ENCODE measurements at regions not wholly inside any gene's neighbourhood (a gene's known extent, or its start where the extent isn't known, plus 50 kb on each side); places are given as distances from the start of the nearest gene placed in this dataset.
"Not testable (repeated sequence)": the region's sequence is repeated elsewhere in the genome, so short reads cannot be mapped to it uniquely, and the experiment has no call there.

DNA sequence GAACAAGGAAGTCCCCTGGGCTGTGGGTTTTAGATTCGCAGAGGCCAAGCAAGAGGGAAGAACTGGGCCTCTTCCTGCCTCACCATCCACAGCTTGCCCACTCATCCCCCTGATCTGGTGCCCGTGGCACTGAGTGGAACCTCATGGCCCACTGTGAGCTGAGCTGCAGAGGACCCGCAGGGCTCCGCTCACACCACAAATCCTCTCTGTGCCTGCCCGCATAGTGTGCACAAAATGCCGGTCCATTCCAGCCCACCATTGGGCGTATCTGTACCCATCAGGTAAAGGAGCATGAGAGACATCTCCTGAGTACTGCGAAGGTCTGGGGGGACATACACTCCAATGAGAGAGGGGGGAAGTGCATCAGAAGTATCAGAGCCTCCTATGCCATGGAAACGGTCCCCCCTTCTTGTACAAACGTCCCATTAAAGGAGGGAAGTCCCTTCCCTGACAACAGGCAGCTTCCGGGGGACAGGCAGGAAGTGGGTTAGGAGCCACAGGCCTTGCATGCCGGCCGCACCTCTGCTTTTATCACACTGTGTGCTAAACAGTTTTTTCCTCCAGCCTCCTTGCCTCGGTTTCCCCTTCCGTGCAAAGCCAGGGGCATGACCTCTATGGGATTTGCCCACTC, 309.4 kb upstream of the DIO3 start:
- no peak for DNase-seq

DNA sequence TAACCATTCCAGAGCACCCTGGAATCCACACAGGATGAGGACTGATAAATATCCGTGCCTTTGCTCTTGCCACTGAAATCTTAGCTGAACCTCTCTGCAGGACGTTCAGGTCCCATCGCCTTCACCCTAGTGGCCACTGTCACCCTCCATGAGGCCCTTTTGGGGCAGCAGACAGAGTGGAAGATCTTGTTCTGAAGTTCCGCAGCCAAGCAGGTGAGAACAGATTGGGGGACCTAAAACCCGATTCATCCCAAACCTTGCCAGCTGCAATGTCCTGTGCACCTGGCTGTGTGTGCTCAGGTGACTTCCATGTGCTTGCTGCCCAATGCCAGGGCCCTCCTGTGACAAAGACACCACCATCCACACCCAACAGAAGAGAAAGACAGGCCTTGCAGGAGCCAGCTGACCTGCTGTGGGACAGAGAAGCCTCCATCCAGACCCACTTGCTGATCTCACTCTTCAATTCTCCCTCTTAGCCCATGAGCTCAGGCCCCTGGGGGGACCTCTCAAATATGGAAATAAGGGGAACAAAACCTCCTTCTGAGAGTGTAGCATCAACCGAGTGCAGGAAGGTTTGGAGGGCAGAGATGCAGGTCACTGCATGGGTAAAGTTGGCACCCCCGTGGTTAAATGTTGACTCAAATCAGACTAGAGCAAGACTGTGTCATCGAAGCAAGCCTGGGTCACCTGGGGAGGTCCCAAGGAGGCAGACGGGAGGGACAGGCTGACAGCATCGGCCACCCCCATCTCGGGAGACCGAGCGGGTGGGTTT, 308.7 kb upstream of the DIO3 start:
- no peak for DNase-seq

DNA sequence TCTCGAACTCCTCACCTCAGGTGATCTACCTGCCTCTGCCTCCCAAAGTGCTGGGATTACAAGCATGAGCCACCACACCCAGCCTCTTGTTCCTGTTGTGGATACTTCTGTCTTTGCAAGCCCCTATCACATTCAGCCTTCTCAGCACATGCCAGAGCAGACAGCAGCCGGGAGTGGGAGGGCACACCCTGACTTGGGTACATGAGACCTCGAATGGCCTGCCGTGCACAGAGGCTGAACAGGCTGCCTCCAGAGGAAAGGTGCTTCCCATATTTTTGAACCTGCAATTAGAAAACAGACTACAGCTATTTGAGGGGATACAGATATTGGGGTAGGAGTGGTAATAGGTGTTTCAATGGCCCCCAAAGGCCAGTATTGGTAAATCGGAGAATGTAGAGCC, 307.3 kb upstream of the DIO3 start:
- DNase-seq: no peak

DNA sequence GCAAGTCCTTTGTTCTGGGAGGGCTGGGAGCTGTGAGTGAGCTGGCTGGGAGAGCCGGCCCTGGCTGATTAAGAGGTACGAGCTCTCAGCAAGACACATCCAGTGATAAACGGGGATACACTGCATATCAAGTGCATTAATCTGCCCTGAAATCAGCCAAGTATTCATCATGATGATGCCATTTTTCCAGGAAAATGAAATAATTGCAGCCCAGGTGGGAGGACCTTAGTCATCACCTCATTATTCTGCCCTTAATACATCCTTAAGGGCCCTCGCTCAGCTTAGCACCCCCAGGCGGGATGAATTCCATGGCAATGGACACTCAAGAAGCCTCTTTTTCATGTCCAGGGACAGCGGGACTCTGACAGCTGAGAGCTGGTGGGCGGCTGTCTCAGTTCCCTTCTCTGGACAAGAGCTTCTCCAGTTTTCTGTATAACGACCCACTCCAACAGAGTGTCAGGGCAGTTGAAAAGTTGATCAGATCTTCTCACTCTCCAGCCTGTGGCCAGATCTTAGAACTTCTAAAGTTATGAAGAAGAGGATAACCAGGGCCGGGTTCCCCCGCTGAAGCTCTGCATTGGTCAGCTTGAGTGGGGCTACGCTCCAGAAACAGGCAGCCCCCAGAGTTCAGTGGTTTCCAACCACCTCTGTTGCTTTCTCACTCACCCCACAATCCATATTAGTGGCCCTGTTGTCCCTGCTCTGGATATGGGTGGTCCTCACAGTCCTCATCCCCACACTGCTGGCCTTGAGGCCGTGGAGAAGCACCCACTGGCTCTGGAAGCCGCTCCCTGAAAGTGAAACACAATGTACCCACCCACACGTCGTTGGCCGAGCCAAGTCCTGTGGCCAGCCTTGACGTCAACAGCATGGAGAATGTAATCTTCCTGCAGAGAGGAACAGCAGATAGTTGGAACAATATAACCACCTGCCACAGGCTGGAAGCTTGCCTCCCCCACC, 306.2 kb upstream of the DIO3 start:
- no peak for DNase-seq

DNA sequence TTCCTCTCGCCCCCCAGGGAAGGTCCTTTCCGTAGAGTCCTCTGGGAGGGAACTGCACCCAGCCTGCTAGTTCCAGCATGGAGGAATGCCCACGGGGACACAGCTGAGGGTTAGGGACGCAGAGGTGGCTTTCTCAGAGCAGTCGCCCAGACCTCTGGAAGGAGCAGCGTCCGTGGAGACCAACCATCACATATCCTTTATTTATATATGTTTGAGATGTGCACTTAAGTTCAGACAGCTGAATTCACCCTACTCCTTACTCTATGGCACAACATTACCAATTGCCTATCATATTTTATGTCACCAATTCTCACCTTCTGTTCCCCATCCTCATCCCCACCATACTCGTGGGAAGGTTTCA, 305.6 kb upstream of the DIO3 start:
- DNase-seq: no peak

DNA sequence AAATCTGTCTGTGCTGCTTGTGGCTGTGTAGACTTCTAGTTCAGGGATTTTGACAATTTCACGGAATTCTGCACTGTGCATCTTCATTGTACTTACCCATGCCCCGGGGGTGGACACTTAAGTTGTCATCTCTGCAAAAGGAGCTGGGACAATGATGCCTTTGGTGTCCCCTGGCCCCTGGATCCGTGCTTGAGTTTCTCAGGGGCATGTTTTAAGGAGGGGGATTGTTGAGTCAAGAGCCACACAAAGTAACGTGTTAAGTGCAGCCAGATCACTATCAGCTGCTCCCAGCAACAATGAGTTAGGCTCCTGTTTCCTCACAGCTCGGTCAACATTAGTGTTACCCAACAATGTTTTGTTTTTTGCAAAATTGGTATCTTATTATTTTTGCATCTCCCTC, 305.0 kb upstream of the DIO3 start:
- no peak for DNase-seq

DNA sequence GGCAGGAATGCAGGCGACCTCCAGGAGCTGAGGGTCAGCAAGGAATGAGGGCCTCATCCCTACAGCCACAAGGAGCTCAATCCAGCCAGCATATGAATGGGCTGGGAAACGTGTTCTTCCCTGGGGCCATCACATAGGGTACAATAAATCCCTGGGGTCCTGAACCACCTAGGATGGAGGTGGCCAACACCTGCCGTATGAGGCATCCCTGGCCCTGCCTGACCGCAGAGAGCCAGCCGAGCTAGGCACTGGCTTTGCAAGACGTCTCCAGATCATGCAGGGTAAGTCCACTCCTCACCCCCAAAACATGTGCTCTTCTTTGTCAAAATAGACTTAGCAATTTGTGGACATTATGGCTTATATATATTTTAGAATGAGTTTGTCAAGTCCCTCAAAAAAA, 303.7 kb upstream of the DIO3 start:
- DNase-seq: no peak

DNA sequence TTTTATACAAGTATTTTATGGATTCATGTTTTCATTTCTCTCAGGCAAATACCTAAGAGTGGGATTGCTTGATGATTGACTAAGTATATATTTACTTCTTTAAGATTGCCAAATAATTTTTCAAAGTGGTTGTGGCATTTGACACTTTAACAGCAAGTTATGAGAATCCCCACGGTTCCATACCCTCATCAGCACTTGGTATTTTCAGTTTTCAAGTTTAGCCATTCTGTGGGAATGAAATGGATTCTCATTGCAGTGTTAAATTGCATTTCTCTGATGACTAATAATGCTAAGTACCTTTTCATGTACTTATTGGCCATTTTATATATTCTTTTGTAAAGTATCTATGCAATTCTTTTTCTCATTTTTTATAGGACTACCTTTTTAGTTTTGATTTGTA, 301.5 kb upstream of the DIO3 start:
- no peak for DNase-seq

DNA sequence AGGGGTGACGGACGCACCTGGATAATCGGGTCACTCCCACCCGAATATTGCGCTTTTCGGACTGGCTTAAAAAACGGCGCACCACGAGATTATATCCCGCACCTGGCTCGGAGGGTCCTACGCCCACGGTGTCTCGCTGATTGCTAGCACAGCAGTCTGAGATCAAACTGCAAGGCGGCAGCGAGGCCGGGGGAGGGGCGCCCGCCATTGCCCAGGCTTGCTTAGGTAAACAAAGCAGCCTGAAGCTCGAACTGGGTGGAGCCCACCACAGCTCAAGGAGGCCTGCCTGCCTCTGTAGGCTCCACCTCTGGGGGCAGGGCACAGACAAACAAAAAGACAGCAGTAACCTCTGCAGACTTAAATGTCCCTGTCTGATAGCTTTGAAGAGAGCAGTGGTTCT, 294.9 kb upstream of the DIO3 start:
- not testable (repeated sequence) for DNase-seq

DNA sequence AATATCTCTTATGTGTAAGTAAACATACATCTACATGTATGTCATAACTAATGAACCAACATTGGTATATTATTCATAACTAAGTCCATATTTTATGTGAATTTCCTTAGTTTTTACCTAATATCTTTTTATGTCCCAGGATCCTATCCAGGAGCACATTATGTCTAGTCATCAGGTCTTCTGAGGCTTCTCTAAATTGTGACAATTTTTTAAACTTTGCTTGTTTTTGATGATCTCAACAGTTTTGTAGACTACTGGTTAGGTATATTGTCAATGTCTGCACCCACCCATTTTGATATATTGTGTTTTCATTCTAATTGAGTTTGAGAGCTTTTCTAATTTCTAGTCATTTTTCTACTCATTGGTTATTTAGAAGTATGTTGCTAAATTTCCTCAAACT, 288.2 kb upstream of the DIO3 start:
- DNase-seq: no peak

DNA sequence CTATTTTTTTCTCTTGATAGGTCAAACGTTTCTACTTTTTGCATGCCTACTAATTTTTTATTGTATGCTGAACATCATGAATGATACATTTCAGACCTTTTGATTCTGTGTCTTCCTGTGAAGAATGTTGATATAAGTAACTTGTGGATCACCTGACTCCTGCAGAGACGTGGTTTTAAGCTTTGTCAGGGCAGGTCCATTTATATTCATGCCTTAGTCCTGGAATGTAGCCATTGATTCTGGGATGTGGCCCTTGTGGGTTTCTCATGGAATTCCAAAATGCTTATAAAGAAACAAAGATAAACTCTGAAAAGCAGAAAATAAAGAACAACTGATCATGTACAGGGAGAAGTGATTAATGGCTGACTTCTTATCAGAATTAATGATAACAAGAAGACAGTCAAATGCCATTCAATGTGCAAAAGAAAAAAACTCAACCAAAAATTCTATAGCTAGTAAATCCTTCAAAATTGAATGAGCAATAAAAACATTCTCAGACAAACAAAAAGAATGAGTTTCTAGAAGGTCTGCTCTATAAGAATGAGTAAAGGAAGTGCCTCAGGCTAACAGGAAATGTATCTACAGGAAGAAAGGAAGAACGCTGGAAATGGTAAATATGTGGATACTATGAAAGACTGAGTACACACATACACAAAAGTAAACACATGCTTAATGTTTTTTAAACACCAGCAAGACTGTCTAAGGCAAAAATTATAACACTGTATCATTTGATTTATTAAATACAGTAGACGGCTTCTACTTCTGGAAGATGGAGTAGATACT, 284.8 kb upstream of the DIO3 start:
- DNase-seq: no peak

DNA sequence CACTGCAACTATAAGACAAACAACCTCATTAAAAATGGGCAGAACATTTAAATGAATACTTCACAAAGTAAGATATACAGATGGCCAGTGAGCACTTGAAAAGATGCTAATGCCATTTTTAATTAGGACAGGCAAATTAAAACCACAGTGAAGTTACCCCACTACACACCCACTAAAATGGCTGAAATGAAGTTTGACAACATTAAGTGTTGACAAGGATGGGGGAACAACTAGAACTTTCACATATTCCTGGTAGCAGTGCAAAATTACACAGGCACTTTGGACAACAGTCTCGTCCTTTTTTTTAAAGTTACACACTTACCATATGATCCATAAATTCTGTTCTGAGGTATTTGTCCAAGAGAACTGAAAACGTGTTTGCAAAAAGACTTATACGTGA, 278.9 kb upstream of the DIO3 start:
- DNase-seq: no peak

DNA sequence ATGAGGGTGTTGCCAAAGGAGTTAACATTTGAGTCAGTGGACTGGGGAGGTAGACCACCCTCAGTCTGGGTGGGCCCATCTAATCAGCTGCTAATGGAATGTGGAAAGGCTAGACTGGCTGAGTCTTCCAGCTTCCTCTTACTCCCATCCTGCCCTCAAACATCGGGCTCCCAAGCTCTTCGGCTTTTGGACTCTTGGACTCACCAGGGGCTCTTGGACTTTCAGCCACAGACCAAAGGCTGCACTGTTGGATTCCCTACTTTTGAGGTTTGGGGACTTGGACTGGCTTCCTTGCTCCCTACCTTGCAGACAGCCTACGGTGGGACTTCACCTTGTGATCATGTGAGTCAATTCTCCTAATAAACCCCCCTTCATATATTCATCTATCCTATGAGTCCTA, 276.6 kb upstream of the DIO3 start:
- no peak for DNase-seq

DNA sequence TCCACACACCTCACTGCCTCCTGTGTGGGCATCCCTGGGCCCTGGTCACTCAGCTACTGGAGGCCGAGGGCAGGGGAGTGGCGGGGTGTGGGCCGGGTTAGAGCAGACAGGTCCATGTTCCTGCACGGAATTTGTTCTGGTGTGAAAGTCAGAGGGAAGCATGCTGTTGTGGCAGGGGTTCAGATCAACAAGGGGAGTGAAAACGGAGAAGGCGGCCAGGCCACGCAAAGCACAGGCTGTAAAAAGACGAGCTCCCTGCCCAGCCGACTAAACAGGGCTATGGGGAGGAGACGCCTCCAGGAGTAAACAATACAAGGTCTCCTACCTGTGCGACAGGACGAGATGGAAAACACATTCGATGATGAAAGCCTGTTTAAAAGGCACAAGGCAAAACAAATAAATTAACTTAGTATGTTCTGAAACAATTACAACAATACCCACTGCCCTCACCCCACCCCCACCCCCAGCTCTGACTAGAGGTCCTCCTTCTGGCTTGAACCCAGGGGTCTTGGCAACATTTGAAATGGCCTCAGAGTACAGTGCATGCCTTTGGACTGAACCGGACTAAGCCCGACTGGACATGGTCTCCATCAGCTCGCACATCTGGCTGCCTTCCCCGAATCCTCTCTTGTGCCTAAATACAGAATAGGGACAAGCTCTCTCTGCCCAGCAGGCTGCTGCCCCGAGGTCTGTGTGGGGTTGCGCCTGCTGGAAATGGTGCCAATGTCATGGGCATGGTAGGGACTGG, 274.9 kb upstream of the DIO3 start:
- no peak for DNase-seq

DNA sequence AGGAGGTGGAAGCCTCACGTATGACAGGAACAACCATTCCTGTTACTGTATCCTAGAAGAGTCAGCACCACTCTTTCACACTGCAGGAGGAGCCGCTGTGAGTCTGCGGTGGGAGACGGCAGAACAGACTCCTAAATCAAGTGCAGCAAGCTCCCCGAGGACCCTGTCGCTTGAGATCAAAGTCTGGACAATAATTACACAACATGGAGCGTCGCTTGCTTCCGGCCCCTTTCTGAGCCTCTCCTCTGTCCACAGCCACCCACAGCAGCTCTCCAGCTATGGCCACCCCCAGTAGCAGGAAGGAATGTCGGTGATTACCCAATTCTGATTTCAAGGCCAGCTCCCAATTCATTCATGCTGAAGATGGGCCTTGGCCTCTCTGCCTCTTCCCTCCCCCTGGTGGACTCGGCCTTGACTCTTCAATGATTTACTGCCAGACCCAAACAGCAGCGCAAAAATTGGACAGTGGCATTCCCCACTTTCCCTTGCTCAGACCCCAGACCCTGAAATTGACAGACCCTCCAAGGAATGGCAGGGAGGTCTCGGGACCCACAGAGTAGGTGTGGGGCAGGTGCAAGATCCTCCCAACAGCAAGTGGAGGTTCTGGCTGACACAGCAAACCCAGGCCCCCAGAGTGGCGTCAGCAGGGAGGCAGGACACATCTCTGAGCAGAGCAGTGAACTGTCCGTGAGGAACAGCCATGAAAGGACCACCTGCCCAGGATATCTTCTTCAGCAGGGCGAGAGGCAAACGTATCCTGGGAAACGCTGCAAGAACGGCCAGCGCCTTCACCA, 272.7 kb upstream of the DIO3 start:
- no peak for DNase-seq

DNA sequence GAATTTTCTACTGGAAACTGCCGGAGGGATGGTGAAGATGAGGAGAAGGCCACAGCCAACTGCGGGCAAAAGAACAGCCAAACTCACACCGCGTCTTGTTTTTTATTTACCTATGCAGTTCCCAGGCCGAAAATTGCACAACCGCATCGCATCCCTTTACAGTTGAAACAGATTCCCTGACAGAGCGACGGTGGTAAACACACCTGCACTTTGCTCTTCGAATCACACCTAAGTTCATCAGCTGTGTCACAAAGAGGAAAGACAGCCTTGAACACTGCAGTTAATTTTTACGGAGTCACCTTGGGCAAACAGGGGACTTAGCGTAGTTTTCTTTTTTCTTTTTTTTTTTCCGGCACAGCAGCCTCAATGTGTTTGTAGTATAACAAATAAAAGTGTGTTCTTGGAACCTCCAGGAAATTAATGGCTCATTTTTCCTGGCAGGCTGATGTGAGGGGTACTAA, 272.0 kb upstream of the DIO3 start:
- no peak for DNase-seq

DNA sequence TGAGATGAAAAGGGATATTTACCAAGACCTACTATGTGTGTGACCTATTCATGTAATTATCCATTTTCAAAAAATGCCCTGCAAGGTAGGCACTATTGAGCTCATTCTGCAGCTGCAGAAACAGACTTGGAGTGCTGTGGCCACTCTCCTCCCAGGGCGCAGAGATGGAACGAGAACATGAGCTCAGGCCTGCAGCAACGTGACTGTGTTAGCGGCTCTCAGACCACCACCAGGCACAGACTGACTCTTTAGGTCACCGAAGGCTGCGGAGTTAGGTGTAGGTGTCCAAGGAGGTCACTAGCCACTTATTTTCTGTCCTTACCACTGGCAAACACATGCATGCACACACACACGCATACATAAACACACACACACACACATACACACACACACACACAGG, 271.4 kb upstream of the DIO3 start:
- DNase-seq: no peak

DNA sequence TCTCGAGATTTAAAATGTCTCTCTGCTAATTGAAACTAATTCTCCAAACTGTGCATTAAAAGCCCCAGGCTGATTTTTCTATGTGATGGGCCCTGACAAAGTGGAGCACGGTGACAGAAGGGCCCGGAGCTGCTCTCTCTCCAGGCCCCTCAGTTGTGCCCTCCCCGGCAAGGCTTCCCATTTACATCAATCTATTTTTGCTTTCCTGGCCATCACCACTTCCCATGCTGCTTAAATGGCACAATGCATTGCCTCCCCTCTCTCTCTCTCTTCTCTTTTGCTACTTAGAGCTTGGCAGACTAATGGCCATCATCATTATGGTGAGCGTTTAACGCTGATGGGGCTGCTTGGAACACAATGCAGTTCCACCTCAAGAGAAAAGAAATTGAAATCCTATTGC, 270.7 kb upstream of the DIO3 start:
- no peak for DNase-seq

DNA sequence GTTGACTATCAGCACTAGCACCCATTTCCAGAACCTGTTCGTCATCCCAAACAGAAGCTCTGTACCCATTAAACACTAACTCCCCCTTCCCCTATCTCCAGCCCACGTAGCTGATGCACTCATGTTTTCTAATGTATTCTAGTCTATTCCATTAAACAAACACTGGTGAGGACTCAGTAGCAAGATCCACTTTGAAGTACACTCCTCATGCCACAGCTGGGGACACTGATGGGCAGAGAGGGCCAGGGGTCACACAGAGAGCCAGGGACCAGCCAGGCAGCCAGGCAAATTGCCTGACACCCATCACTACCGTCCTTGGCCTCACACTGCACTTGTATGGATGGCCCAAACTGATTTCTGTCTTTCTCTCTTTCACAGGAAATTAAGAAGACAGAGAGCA, 269.9 kb upstream of the DIO3 start:
- DNase-seq: no peak

DNA sequence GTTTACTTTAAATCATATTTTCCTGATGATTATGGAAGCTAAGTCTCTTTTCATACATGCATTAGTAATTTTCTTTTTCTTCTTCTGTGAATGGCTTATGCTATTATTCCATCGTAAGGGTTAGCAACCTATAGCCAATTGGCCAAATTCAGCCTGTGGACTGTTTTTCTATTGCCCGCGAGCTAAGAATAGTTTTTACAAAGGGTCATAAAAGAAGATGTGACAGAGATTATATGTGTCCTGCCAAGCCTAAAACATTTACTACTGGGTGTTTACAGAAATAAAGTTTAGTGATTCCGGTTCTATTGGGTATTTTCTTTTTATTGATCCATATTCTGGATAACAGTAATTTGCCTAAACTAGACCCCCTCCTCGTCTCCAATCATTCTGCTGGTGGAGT, 268.8 kb upstream of the DIO3 start:
- no peak for DNase-seq

DNA sequence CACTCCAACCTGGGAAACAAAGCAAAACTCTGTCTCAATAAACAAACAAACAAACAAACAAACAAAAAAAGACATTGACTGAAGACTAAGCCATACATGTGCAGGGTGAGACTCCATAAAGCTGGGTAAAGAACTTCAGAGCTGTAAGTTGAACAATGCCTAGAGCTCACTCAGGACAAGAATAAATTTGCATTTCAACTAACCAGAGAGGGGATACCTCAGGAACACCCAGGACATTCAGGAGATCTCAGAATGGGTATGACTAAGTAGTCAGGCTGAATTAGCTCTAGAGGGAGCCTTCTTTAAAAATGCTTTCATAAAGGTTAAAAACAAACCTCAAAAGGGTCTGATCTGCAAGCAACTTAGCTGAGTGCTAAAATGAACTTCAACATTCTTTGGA, 267.7 kb upstream of the DIO3 start:
- no peak for DNase-seq
